GM21717 (cell line): ENCODE measurements at regions not wholly inside any gene's neighbourhood (a gene's known extent, or its start where the extent isn't known, plus 50 kb on each side); places are given as distances from the start of the nearest gene placed in this dataset.

Experiments used
- ATAC-seq: cut with Tn5 transposase; IDR thresholded peaks from one replicate; pipeline ENCODE4 v1.9.1; 2021; ENCODE audit warnings: mild to moderate bottlenecking, moderate library complexity; ENCODE audit not compliant: unreplicated experiment

GRCh38 chr15:47473106-47473725 lies 244.1 kb upstream of the SEMA6D start:
- no peak for ATAC-seq

- no peak for ATAC-seq
These were observed 243.5 kb upstream of the SEMA6D start for GRCh38 chr15:47473832-47474231.

GRCh38 chr15:47475336-47475735 lies 242.0 kb upstream of the SEMA6D start:
- ATAC-seq = no peak

GRCh38 chr15:47477341-47477740 lies 240.0 kb upstream of the SEMA6D start:
- ATAC-seq = no peak

- no peak for ATAC-seq
These were observed 233.2 kb upstream of the SEMA6D start for GRCh38 chr15:47484059-47484458.

GRCh38 chr15:47484997-47485396 lies 232.3 kb upstream of the SEMA6D start:
- ATAC-seq = no peak

GRCh38 chr15:47485419-47485818 lies 231.9 kb upstream of the SEMA6D start:
- ATAC-seq = no peak

GRCh38 chr15:47486040-47486439 lies 231.3 kb upstream of the SEMA6D start:
- ATAC-seq = no peak

- no peak for ATAC-seq
These were observed 225.1 kb upstream of the SEMA6D start for GRCh38 chr15:47492195-47492594.

GRCh38 chr15:47493357-47494247 lies 223.7 kb upstream of the SEMA6D start:
- ATAC-seq = no peak

GRCh38 chr15:47496343-47497185 lies 220.7 kb upstream of the SEMA6D start:
- no peak for ATAC-seq

GRCh38 chr15:47500842-47501241 lies 216.5 kb upstream of the SEMA6D start:
- ATAC-seq = no peak

- no peak for ATAC-seq
These were observed 215.3 kb upstream of the SEMA6D start for GRCh38 chr15:47502041-47502440.

GRCh38 chr15:47503876-47504275 lies 213.4 kb upstream of the SEMA6D start:
- no peak for ATAC-seq

GRCh38 chr15:47504624-47505256 lies 212.6 kb upstream of the SEMA6D start:
- ATAC-seq = no peak

GRCh38 chr15:47505712-47506328 lies 211.5 kb upstream of the SEMA6D start:
- ATAC-seq = no peak

- ATAC-seq = no peak
These were observed 210.8 kb upstream of the SEMA6D start for GRCh38 chr15:47506329-47507100.

GRCh38 chr15:47507221-47507985 lies 209.9 kb upstream of the SEMA6D start:
- no peak for ATAC-seq

GRCh38 chr15:47511261-47511660 lies 206.0 kb upstream of the SEMA6D start:
- ATAC-seq = no peak
